Suprapubic skin (tissue), 3 donors: ENCODE measurements at regions not wholly inside any gene's neighbourhood (a gene's known extent, or its start where the extent isn't known, plus 50 kb on each side); places are given as distances from the start of the nearest gene placed in this dataset.

Experiments used
- POLR2AphosphoS5 ChIP-seq, 3 donors: sonication (generic); formaldehyde crosslinking; IDR thresholded peaks; one replicate each; pipeline ENCODE4 v1.6.1; 2017; ENCODE audit warnings: antibody characterized with exemption in 3 of 3
- TF ChIP-seq, protein P1 (sequence below), 2 donors: fragments of 200-600 bp in 1 of 2; fragments of 450-650 bp in 1 of 2; sonication (generic) in 1 of 2; IDR thresholded peaks; one replicate each; pipeline ENCODE4 v1.5.1; 2016 to 2019; ENCODE audit warnings: antibody characterized with exemption in 2 of 2, mild to moderate bottlenecking in 1 of 2, moderate library complexity in 1 of 2

DNA sequence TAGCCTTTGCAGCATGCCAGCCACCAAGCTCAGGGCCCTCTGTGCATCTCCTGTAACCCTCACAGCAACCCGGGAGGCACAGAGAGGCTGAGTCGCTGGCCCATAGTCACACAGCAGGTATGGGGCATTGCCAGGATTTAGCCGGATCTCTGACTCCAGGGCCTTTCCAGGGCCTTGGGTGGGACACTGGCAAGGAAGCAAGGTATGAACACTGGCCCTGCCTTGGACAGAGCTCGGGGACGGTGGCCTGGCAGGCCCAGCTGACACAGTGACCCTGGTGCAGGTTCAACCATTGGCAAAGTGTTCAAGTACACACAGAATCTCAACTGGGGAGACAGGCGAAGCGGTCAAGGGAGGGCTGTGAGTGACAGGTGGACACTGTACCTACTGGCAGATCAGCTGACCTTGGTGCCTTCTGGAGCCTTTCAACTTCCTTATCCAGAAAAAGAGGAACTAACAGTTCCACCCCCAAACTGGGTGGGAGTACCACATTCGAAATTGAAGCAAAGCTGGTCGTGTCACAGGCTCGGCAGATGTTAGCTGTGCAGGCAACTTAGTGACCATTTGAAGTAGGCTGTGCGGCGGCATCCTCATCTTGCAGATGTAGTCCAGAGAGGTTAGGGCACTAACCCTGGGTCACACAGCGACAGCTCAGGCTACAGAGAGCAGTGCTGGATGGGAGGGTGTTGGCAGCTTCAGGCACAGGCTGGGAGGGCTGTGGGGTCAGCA lies 287.4 kb downstream of the SEC14L1 start:
- no peak for TF ChIP-seq POLR2AphosphoS5 (IDR thresholded peaks at IDR 0.05)
- TF ChIP-seq, protein P1, sequence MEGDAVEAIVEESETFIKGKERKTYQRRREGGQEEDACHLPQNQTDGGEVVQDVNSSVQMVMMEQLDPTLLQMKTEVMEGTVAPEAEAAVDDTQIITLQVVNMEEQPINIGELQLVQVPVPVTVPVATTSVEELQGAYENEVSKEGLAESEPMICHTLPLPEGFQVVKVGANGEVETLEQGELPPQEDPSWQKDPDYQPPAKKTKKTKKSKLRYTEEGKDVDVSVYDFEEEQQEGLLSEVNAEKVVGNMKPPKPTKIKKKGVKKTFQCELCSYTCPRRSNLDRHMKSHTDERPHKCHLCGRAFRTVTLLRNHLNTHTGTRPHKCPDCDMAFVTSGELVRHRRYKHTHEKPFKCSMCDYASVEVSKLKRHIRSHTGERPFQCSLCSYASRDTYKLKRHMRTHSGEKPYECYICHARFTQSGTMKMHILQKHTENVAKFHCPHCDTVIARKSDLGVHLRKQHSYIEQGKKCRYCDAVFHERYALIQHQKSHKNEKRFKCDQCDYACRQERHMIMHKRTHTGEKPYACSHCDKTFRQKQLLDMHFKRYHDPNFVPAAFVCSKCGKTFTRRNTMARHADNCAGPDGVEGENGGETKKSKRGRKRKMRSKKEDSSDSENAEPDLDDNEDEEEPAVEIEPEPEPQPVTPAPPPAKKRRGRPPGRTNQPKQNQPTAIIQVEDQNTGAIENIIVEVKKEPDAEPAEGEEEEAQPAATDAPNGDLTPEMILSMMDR (IDR thresholded peaks at IDR 0.05): no peak
